HG03175 (cell line): ENCODE measurements at regions not wholly inside any gene's neighbourhood (a gene's known extent, or its start where the extent isn't known, plus 50 kb on each side); places are given as distances from the start of the nearest gene placed in this dataset.
"Not testable (repeated sequence)": the region's sequence is repeated elsewhere in the genome, so short reads cannot be mapped to it uniquely, and the experiment has no call there.

Experiments
- ATAC-seq: cut with Tn5 transposase; IDR thresholded peaks from one replicate; pipeline ENCODE4 v1.9.1; 2021; ENCODE audit warnings: mild to moderate bottlenecking, moderate library complexity; ENCODE audit not compliant: unreplicated experiment

DNA sequence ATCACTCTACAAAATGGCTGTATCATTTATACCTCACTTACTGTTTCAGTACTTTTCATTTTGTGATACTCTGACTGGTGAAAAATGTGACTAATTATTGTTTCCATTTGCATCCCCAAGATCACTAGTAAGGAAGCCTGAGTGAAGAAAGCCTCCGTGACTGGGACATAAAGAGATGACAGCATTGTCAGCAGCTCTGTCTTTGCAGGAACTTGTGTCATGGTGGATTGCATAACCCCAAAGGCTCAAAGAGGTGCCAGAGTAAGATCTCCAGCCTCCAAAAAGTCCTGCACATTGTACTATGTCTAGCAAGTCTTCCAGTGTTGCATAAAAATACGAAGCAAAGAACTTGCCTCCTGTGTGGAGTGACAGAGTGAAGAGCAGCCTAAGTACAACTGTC is 187.5 kb upstream of the CRIM1 start:
- ATAC-seq, result no peak

DNA sequence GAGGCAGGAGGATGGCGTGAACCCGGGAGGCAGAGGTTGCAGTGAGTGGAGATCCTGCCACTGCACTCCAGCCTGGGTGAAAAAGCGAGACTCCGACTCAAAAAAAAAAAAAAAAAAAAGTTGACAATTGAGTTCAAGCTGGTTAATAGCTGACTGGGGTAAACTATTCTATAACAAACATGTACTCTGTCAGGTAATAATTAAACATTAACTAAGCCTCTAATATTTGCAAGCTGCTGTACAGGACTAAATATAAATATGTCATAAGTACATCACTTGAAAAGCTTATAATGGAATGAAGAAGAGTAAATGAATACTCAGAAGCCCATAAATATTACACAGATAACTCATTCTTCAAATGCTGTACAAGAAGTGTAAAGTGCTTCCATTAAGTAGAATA is 190.4 kb upstream of the CRIM1 start:
- peak; percentile 83 for ATAC-seq

DNA sequence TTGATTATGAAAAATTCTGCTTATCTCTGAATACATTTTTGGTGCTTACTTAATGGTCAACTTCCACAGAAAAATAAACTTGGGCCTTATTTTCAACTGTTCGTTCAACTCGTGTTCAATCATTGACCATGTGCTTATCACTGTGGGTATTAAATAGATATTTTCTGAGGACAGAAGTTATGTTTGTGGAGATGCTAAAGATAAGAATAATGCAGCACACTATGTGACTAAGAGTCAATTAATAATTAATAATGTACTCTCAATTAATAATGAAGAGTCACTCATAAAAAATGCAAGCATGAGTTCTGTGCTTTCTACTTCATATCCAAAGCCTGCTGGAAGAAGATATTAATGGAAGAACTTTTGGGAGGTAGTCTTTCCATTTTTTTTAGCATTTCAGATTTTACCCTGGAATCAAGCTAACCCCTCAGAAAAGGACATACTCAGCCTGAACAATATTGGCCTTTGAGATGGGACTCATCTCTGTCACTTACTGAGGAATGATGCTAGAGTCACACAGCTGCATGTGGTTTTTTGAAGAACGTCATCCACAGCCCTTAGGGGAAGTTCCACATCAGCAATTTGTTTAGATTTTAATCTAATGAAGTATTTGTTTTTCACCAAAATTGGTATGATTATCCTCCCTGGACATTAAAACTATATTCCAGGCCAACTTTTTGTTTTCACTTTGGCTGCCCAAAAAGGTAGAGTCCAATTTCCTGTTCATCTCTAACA is 191.9 kb upstream of the CRIM1 start:
- peak; percentile 70 for ATAC-seq

DNA sequence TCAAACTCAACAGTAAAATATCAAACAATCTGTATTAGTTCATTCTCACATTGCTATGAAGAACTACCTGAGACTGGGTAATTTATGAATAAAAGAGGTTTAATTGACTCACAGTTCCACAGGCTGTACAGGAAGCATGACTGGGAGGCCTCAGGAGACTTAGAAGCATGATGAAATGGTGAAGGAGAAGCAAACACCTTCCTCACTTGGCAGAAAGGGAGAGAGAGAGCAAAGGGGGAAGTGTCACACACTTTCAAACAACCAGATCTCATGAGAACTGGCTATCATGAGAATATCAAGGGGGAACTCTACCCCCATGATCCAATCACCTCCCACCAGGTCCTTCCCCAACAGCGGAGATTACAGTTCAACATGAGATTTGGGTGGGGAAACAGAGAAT is 198.5 kb upstream of the CRIM1 start:
- ATAC-seq, result not testable (repeated sequence)

DNA sequence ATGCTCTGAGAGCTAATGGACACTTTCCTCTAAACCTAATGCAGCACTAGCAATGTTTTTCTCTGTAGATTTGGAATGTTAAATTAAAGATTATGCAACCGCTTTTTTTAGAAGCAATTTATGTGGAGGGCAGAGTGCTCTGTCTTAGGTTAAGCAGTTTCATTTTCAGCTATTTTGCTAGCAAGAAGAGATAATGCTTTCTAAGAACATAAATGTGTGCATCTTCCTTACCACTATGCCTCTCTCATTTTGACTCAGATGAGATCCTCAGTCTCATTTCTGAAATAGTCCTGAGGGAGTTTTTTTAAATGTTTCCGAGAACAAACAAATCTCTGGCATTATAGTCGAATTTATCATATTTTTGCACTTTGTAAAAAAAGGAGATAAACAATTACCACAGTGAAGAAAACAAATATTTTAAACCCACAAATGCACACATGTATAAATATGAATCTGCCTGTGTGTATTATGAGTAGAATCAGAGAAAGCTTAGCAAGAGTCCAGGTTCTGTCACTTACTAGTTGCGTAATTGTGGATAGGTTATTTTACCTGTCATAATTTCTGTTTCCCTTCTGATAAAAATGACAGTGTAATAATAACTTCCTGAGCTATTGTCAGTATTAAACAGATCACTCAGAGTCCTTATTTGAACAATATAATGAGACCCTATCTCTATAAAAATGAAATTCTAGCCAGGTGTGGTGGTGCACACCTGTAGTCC is 207.7 kb upstream of the CRIM1 start:
- peak; percentile 92 for ATAC-seq

DNA sequence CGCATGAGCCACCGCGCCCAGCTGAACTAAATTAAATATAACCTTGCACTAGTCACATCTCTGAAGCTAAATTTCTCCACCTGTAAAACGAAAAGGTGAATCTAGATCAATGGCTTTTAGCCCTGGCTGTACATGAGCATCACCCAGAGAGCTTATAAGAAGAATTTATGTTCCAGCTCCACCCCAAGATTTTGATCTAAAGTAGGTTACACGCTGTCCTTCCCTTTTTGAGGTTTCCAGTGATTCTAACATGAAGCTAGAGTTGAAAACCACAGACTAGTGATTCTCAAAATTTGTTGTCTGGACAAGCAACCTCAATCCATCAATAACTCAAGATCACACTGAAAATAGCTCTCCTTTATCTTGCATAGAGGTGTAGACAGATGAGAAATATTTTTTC is 208.8 kb upstream of the CRIM1 start:
- no peak for ATAC-seq

DNA sequence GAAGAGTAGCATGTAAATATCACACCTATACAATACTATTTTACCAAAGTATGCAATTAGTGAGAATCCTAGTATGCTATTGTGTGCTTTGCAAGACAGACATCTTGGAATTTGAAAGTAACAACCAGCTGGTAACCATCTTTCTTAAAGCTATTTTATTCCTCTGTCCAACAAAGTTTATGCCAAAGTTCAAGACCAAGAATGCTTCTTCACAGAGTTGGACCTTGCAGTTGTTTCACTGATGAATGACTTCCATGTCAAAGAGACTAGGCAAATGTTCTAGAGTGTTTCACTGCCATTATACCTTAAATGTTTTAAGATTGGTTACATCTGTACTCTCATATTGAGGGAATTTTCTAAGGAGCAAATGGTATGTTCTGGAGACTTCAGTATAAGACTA is 215.2 kb upstream of the CRIM1 start:
- ATAC-seq, result no peak

DNA sequence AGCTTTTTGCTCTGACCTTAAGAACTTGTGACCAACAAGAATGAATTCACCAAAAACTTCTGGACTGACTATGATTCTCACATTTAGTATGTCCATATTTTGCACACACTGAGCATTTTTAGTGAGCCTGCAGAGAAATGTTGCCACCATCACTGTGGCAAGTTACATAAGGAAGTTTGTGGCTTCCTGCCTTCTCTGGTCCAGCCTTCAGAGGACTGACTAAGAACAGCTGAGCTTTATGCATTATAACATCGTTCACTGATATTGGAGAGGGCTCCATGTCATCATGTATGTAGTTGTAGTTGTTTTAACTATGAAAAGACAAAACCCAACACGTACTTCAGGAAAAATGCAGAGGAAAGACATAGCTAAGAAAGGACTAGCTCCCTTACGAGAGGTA is 218.0 kb upstream of the CRIM1 start:
- ATAC-seq, result no peak

DNA sequence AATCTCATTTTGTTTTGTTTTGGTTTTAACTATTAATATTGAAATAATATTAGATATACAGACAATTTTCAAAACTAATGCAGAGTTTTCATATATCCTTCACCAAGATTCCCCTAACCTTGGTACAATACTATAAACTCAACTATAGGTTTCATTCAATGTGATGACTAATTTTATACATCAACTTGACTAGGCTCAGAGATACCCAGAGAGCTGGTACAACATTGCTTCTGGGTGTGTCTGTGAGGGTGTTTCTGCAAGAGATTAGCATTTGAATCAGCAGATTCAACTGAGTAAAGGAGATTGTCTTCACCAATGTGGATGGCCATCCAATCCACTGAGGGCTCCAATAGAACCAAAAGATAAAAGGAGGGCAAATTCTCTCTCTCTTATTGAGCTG is 221.3 kb upstream of the CRIM1 start:
- no peak for ATAC-seq

DNA sequence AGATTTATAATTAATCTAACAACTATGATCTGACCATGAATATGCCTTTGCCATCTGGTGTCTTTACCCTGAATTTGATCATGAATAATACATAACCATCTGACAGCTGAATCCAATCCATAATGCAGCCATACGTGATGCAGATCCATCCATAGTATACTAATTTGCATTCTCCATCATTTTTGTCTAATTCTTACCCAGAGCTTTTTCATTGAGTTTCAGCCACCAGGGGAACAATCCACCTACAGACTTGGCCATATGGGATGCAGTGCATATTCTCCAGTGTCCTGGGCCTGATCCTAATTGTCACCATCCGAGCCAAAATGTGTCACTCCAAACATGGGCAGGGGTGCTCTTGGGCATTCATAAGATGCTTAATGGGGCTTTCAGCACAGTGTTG is 227.2 kb upstream of the CRIM1 start:
- ATAC-seq, result no peak

DNA sequence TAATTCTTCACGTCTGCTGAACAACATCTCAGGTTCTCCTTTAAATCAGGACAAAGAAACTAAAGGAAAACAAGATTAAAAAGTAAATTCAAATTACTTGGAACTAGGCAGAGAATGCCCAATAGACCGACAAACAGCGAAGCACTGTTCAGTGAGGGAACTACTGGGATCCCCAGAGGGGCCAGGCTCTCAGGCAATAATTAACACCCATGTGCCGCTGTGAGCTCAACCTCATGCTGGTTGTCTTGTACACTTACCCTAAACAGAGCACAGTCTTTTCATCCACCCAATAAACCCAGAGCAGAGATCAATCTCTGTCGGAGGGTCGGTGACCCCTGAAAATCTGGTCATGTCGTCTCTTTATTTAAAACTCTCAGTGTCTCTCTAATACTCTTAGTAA is 229.9 kb upstream of the CRIM1 start:
- no peak for ATAC-seq

DNA sequence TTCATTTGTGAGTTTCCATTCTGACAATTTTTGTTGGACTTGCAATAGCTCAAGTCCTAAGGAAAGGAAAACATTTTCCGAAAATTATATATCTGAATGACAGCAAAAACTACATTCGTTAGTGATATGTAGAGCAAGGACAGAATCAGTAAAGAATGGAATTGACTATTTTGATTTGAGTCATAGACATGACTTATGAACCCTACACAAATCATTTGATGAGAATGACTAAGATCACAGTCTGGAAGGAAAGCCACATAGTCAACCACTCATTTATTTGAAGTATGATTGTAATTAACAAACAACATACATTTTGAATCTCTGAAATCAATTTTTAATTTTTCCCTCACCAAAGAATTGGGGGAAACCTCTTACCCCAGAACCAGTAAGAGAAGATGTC is 231.6 kb upstream of the CRIM1 start:
- ATAC-seq, result no peak

DNA sequence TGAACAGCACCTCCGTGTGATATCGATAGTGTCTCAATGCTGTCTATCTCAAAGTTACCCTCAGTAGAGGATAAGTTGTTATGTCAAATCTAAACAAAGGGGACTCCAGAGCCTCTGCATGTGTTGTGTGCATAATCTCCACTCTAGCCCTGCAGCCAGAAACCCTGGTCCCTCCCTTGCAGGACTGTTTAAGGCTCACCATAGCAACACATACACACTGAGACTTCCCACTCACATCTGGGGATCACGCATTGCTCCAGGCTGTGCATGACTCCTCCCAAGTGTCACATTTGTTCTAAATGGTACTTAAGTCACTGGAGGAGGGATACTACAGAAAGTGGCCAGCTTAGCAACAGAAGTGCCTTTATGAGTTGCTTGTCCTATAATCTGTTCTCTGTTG is 258.6 kb upstream of the CRIM1 start:
- ATAC-seq, result no peak

DNA sequence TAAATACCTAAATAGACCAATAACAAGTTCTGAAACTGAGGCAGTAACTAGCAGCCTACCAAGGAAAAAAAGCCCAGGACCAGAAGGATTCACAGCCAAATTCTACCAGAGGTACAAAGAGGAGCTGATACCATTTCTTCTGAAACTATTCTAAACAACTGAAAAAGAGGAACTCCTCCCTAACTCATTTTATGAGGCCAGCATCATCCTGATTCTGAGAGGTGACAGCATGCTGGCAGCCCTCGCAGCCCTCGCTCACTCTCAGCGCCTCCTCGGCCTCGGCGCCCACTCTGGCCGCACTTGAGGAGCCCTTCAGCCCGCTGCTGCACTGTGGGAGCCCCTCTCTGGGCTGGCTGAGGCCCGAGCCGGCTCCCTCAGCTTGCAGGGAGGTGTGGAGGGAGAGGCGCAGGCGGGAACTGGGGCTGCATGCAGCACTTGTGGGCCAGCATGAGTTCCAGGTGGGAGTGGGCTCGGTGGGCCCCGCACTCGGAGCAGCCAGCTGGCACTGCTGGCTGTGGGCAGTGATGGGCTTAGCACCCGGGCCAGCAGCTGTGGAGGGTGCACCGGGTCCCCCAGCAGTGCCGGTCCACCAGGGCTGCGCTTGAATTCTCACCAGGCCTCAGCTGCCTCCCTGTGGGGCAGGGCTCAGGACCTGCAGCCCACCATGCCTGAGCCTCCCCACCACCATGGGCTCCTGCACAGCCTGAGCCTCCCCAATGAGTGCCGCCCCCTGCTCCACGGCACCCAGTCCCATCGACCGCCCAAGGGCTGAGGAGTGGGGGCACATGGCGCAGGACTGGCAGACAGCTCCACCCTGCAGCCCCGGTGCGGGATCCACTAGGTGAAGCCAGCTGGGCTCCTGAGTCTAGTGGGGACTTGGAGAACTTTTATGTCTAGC is 263.5 kb upstream of the CRIM1 start:
- not testable (repeated sequence) for ATAC-seq

DNA sequence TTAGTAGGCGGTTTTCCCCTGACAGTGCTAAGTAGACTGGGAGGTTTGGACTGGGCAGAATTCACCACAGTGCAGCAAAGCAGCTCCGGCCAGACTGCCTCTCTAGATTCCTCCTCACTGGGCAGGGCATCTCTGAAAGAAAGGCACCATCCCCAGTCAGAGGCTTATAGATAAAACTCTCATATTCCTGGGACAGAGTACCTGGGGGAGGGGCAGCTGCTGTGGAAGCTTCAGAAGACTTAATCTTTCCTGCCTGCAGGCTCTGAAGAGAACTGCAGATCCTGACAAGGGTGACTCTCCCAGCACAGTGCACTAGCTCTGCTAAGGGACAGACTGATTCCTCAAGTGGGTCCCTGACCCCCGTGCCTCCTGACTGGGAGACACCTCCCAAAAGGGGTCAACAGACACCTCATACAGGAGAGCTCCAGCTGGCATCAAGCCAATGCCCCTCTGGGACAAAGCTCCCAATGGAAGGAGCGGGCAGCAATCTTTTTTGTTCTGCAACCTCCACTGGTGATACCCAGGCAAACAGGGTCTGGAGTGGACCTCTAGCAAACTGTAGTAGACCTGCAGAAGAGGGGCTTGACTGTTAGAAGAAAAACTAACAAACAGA is 266.8 kb upstream of the CRIM1 start:
- no peak for ATAC-seq

DNA sequence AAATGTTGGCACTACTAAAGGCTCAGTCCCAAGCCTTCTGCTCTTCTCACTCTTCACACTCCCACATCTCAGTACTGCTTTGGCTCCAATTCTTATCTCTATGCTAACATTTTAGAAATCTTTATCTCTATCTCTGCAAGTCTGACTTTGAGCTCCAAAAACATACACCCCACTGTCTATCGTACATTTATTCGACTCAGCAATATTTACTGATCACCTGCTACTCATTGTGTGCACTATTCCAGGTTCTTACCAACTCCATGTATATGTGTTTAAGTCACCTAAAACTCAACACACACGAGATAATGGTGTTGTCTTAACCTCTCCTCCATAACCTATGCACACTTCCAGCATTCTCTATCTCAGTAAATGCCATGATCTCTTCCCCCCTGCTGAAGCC is 268.2 kb upstream of the CRIM1 start:
- ATAC-seq, result no peak

DNA sequence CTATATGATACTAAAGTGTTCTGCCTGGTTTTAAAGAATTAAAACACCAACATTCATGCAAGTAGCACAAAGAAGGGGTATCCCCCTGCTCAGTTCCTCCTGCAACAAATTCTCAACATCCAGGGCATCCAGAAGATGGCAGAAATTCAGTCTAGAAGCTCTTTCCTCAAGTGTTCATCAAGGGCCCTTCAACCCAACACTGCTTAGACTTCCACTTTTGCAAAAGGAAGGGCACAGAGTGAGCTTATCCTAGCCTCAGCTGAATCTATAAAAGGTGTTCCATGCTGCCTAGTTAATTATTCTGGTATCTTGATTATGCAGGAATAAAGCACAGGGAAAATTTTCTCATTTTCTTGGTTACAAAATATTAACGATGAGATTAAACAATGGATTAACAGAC is 275.8 kb upstream of the CRIM1 start:
- ATAC-seq, result no peak

DNA sequence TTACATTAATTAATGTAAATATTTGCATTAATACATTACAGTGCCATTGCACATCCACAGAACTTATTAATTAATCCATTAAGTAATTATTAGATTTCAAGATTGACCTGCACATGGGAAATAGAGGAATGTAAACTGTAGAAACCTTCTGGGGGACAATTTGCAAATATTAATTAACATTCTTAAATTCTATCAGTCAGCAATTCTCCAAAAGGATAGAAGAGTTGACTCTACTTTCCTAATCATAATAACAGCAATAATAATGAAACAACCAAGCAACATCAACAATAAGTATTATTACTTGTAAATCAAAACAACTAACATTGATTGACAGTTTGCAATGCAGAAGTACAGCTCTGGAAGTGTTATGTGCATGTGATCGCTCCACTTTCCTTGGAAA is 281.6 kb upstream of the CRIM1 start:
- ATAC-seq, result no peak

DNA sequence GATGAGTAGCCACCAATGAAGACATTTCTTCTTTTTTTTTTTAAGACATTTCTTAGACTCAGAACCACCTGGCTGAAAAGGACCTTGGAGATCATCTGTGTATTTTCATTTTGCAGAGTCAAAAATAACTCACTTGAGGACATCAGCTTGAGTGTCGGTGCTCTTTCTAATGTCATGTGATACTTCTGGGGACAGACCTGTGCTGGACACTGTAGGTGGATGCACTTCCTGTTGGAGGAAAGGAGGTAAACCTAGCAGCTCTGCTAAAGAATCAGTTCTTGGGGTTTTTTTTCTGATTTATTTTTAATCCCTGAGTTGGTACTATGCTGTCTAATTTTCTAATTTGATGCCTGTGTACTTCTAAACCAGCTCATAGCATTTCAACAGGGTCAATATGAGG is 283.9 kb upstream of the CRIM1 start:
- no peak for ATAC-seq

DNA sequence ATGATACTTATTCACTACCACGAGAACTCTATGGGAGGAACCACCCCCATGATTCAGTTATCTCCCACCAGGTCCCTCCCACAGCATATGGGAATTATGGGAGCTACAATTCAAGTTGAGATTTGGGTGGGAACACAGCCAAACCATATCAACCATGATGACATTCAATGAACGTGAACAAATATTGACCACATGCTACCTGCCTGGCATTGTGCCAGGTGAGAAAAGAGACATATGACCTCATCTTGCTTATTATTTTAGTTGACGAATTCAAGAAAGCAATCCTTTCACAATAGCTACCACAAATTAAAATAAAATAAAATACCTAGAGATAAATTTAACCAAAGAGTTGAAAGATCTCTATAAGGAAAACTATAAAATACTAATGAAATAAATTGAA is 286.5 kb upstream of the CRIM1 start:
- no peak for ATAC-seq

DNA sequence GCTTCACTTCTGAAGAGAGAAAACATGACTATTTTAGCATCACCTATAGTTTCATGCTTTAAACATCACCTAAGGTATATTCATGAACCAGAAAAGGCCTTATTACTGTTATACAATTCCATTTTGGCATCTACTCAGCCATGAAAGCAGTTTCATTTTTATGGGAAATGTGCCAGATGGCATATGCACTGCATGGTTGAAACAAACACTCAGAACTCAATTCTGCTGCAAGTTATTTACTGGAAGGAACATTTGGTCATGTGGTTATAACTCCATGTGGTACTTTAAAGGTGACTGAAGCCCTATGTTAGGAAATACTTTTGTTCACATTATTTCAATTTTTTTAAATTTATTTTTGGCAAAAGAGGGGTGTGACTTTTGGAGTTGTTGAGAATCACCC is 287.5 kb upstream of the CRIM1 start:
- ATAC-seq, result no peak
